ENCODE measurements at regions not wholly inside any gene's neighbourhood (a gene's known extent, or its start where the extent isn't known, plus 50 kb on each side); places are given as distances from the start of the nearest gene placed in this dataset.

GRCh38 chr3:187518207-187518606 lies 150.0 kb downstream of the RTP4 start:
- Histone ChIP-seq H3K9me3 (ENCODE audit: insufficient read depth, low read depth, low read length) (no peaks in the 10 kb centered on the region), H3F3A (ENCODE audit: low read depth) (no peaks in the 10 kb centered on the region), H3K4me3 (ENCODE audit: low read length, poor library complexity, severe bottlenecking) (no peak overlapping the region), H3K79me2 (ENCODE audit: insufficient read depth, low read length) (no peaks in the 10 kb centered on the region), H3K27me3 (ENCODE audit: insufficient read depth, low read length, poor library complexity, severe bottlenecking) (no peaks in the 10 kb centered on the region), H4K20me1 (ENCODE audit: insufficient read depth, low read length, poor library complexity, severe bottlenecking) (no peaks in the 10 kb centered on the region), H3K36me3 (ENCODE audit: insufficient read depth, low read length) (no peaks in the 10 kb centered on the region), H3K9me2 (replicated peaks; ENCODE audit: low read depth, low read length) (no peaks in the 10 kb centered on the region), H3K4me1 (ENCODE audit: insufficient read depth, low read length, poor library complexity, severe bottlenecking) (no peaks in the 10 kb centered on the region), H2AFZ (ENCODE audit: low read length) (no peak overlapping the region), H3K4me2 (ENCODE audit: low read depth, low read length, poor library complexity, severe bottlenecking) (no peak overlapping the region), H3K9ac (ENCODE audit: low read depth, low read length, poor library complexity, severe bottlenecking) (no peak overlapping the region)
- TF ChIP-seq CTCF (conservative IDR thresholded peaks at IDR 0.05; ENCODE audit: low read length) (no peak), EZH2phosphoT487 (IDR thresholded peaks at IDR 0.05; ENCODE audit: borderline replicate concordance) (no peak)

- no peak overlapping the region for H3K4me2 ChIP-seq (ENCODE audit: low read depth, low read length, poor library complexity, severe bottlenecking)
- no peaks in the 10 kb centered on the region for H3K27me3 ChIP-seq (ENCODE audit: insufficient read depth, low read length, poor library complexity, severe bottlenecking)
- no peak for TF ChIP-seq CTCF (conservative IDR thresholded peaks at IDR 0.05; ENCODE audit: low read length)
- no peak for TF ChIP-seq EZH2phosphoT487 (IDR thresholded peaks at IDR 0.05; ENCODE audit: borderline replicate concordance)
- H4K20me1 ChIP-seq (ENCODE audit: insufficient read depth, low read length, poor library complexity, severe bottlenecking) = no peaks in the 10 kb centered on the region
- H3K9me2 ChIP-seq (replicated peaks; ENCODE audit: low read depth, low read length) = no peaks in the 10 kb centered on the region
- H3K36me3 ChIP-seq (ENCODE audit: insufficient read depth, low read length) = no peaks in the 10 kb centered on the region
- no peak overlapping the region for H3K4me3 ChIP-seq (ENCODE audit: low read length, poor library complexity, severe bottlenecking)
- H3K79me2 ChIP-seq (ENCODE audit: insufficient read depth, low read length) = no peaks in the 10 kb centered on the region
- no peak overlapping the region for H3K9ac ChIP-seq (ENCODE audit: low read depth, low read length, poor library complexity, severe bottlenecking)
- H3F3A ChIP-seq (ENCODE audit: low read depth) = no peaks in the 10 kb centered on the region
- no peaks in the 10 kb centered on the region for H3K9me3 ChIP-seq (ENCODE audit: insufficient read depth, low read depth, low read length)
- no peaks in the 10 kb centered on the region for H3K4me1 ChIP-seq (ENCODE audit: insufficient read depth, low read length, poor library complexity, severe bottlenecking)
- no peak overlapping the region for H2AFZ ChIP-seq (ENCODE audit: low read length)
Measured at GRCh38 chr3:187516446-187517185, 148.4 kb downstream of the RTP4 start.

GRCh38 chr3:187507905-187508304 lies 139.7 kb downstream of the RTP4 start:
- TF ChIP-seq EZH2phosphoT487 (IDR thresholded peaks at IDR 0.05; ENCODE audit: borderline replicate concordance) (no peak), CTCF (conservative IDR thresholded peaks at IDR 0.05; ENCODE audit: low read length) (no peak)
- no peaks in the 10 kb centered on the region for H3K9me2 ChIP-seq (replicated peaks; ENCODE audit: low read depth, low read length)
- H3K79me2 ChIP-seq (ENCODE audit: insufficient read depth, low read length) = no peaks in the 10 kb centered on the region
- no peak overlapping the region for H2AFZ ChIP-seq (ENCODE audit: low read length)
- H3K36me3 ChIP-seq (ENCODE audit: insufficient read depth, low read length) = no peaks in the 10 kb centered on the region
- no peaks in the 10 kb centered on the region for H3F3A ChIP-seq (ENCODE audit: low read depth)
- H3K9me3 ChIP-seq (ENCODE audit: insufficient read depth, low read depth, low read length) = no peaks in the 10 kb centered on the region
- H3K4me2 ChIP-seq (ENCODE audit: low read depth, low read length, poor library complexity, severe bottlenecking) = no peak overlapping the region
- H3K4me3 ChIP-seq (ENCODE audit: low read length, poor library complexity, severe bottlenecking) = no peak overlapping the region
- no peaks in the 10 kb centered on the region for H4K20me1 ChIP-seq (ENCODE audit: insufficient read depth, low read length, poor library complexity, severe bottlenecking)
- no peak overlapping the region for H3K9ac ChIP-seq (ENCODE audit: low read depth, low read length, poor library complexity, severe bottlenecking)
- no peaks in the 10 kb centered on the region for H3K4me1 ChIP-seq (ENCODE audit: insufficient read depth, low read length, poor library complexity, severe bottlenecking)
- H3K27me3 ChIP-seq (ENCODE audit: insufficient read depth, low read length, poor library complexity, severe bottlenecking) = no peaks in the 10 kb centered on the region

Data from Loucy (cell line).